Neural progenitor cell (in vitro differentiated cells): ENCODE measurements at regions not wholly inside any gene's neighbourhood (a gene's known extent, or its start where the extent isn't known, plus 50 kb on each side); places are given as distances from the start of the nearest gene placed in this dataset.

ENCODE experiments used
- EZH2 ChIP-seq: fragments of 200-600 bp; sonication (generic); IDR thresholded peaks from 2 replicates; pipeline ENCODE4 v1.6.1; 2017; ENCODE audit warnings: antibody characterized with exemption, mild to moderate bottlenecking, moderate library complexity
- EZH2phosphoT487 ChIP-seq: fragments of 200-600 bp; sonication (generic); IDR thresholded peaks from 2 replicates; pipeline ENCODE4 v1.6.1; 2017; ENCODE audit warnings: antibody characterized with exemption
- TF ChIP-seq, protein P1 (sequence below): fragments of 200-600 bp; sonication (generic); IDR thresholded peaks from 2 replicates; pipeline ENCODE4 v1.5.1; 2017; ENCODE audit warnings: antibody characterized with exemption, mild to moderate bottlenecking

DNA sequence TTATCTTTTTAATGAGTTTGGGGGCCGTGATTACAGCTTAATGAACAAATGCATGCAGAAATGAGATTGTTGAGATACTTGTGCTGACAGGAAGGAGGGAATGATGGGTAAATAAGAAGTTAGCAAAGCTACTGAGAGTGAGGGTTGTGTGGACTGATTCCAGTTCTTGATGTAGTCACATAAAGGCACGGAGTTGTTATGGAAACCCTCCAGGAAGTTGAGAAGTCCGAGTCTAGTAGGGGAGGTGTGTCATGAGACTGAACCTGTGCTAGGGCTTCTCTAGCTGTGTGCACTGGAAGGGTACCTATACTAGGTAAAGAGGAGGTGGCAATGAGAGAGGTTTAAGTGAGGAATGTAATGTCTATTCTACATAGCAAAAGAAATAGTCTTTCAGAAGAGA is 475.7 kb downstream of the USP25 start:
- TF ChIP-seq, protein P1, sequence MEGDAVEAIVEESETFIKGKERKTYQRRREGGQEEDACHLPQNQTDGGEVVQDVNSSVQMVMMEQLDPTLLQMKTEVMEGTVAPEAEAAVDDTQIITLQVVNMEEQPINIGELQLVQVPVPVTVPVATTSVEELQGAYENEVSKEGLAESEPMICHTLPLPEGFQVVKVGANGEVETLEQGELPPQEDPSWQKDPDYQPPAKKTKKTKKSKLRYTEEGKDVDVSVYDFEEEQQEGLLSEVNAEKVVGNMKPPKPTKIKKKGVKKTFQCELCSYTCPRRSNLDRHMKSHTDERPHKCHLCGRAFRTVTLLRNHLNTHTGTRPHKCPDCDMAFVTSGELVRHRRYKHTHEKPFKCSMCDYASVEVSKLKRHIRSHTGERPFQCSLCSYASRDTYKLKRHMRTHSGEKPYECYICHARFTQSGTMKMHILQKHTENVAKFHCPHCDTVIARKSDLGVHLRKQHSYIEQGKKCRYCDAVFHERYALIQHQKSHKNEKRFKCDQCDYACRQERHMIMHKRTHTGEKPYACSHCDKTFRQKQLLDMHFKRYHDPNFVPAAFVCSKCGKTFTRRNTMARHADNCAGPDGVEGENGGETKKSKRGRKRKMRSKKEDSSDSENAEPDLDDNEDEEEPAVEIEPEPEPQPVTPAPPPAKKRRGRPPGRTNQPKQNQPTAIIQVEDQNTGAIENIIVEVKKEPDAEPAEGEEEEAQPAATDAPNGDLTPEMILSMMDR, result no peak
- TF ChIP-seq EZH2, result no peak
- no peak for TF ChIP-seq EZH2phosphoT487
